GM23338 (cell line): ENCODE measurements at regions not wholly inside any gene's neighbourhood (a gene's known extent, or its start where the extent isn't known, plus 50 kb on each side); places are given as distances from the start of the nearest gene placed in this dataset.
"Not testable (repeated sequence)": the region's sequence is repeated elsewhere in the genome, so short reads cannot be mapped to it uniquely, and the experiment has no call there.

Experiments
- ATAC-seq: fragments of 200-7000 bp; cut with Tn5 transposase; 3 replicates; pipeline ENCODE4 v1.9.1; 2020
- DNase-seq: peaks from one replicate; pipeline ENCODE4 v3.0.0-alpha.2; 2015; ENCODE audit warnings: low spot score
- H2AFZ ChIP-seq: fragments of 200-600 bp; sonication (generic); 2 replicates; pipeline ENCODE4 v1.8.0; 2016; ENCODE audit warnings: antibody characterized with exemption, mild to moderate bottlenecking, moderate library complexity
- H3F3A ChIP-seq: fragments of 200-600 bp; sonication (generic); replicated peaks from 2 replicates; pipeline ENCODE4 v1.8.0; 2017; ENCODE audit warnings: antibody characterized with exemption, mixed run types, low read depth
- H3K27ac ChIP-seq: fragments of 200-600 bp; sonication (generic); 2 replicates; pipeline ENCODE4 v1.6.1; 2016; ENCODE audit warnings: low read depth
- H3K27me3 ChIP-seq: fragments of 200-600 bp; sonication (generic); 2 replicates; pipeline ENCODE4 v1.8.0; 2016; ENCODE audit warnings: mild to moderate bottlenecking, mixed run types, moderate library complexity; ENCODE audit not compliant: insufficient read depth
- H3K36me3 ChIP-seq: fragments of 200-600 bp; sonication (generic); 2 replicates; pipeline ENCODE4 v1.8.0; 2016; ENCODE audit warnings: mild to moderate bottlenecking; ENCODE audit not compliant: insufficient read depth
- H3K4me1 ChIP-seq: fragments of 200-600 bp; sonication (generic); 2 replicates; pipeline ENCODE4 v1.8.0; 2016; ENCODE audit warnings: mild to moderate bottlenecking, moderate library complexity; ENCODE audit not compliant: insufficient read depth
- H3K4me2 ChIP-seq: fragments of 200-600 bp; sonication (generic); 2 replicates; pipeline ENCODE4 v1.7.1; 2017; ENCODE audit warnings: mixed run types
- H3K4me3 ChIP-seq: fragments of 200-600 bp; sonication (generic); 2 replicates; pipeline ENCODE4 v1.6.1; 2016; ENCODE audit warnings: mixed run types
- H3K79me2 ChIP-seq: fragments of 200-600 bp; sonication (generic); replicated peaks from 2 replicates; pipeline ENCODE4 v1.8.0; 2017; ENCODE audit warnings: mild to moderate bottlenecking; ENCODE audit not compliant: insufficient read depth
- H3K9me2 ChIP-seq: fragments of 200-600 bp; sonication (generic); 2 replicates; pipeline ENCODE4 v1.8.0; 2017; ENCODE audit not compliant: insufficient read depth
- H4K20me1 ChIP-seq: fragments of 200-600 bp; sonication (generic); replicated peaks from 2 replicates; pipeline ENCODE4 v1.8.0; 2017; ENCODE audit warnings: mild to moderate bottlenecking; ENCODE audit not compliant: insufficient read depth
- H3K27ac Mint-ChIP-seq: 2 replicates; pipeline ENCODE4 v1.8.0; 2020; ENCODE audit warnings: inconsistent platforms, mild to moderate bottlenecking, moderate library complexity, mixed read lengths
- H3K27me3 Mint-ChIP-seq: 3 replicates; pipeline ENCODE4 v1.8.0; 2022; ENCODE audit warnings: low read depth, mild to moderate bottlenecking, moderate library complexity, mixed read lengths, inconsistent platforms; ENCODE audit not compliant: insufficient read depth, poor library complexity
- H3K36me3 Mint-ChIP-seq: 3 replicates; pipeline ENCODE4 v1.8.0; 2021; ENCODE audit warnings: low read depth, mild to moderate bottlenecking, inconsistent platforms, moderate library complexity, mixed read lengths
- H3K4me1 Mint-ChIP-seq: 3 replicates; pipeline ENCODE4 v1.8.0; 2020; ENCODE audit warnings: mild to moderate bottlenecking, inconsistent platforms, mixed read lengths
- H3K4me3 Mint-ChIP-seq: 3 replicates; pipeline ENCODE4 v1.8.0; 2021; ENCODE audit warnings: moderate library complexity, mild to moderate bottlenecking, inconsistent platforms, mixed read lengths
- H3K9me3 Mint-ChIP-seq: 3 replicates; pipeline ENCODE4 v1.8.0; 2020; ENCODE audit warnings: moderate library complexity, mild to moderate bottlenecking, inconsistent platforms, mixed read lengths
- EZH2 ChIP-seq: fragments of 200-600 bp; sonication (generic); IDR thresholded peaks from one replicate; pipeline ENCODE4 v1.8.0; 2017; ENCODE audit warnings: antibody characterized with exemption, mild to moderate bottlenecking, low read depth; ENCODE audit not compliant: unreplicated experiment
- TF ChIP-seq, protein P1 (sequence below): fragments of 250-450 bp; sonication (Bioruptor Pico); IDR thresholded peaks from 2 replicates; pipeline ENCODE4 v1.5.0; 2020; ENCODE audit warnings: mild to moderate bottlenecking, moderate library complexity
- TF ChIP-seq, protein P2 (sequence below), 2 experiments: fragments of 200-600 bp in 1 of 2; sonication (generic) in 1 of 2; conservative IDR thresholded peaks; 2 replicates each; pipeline versions ENCODE4 v1.5.1 to v1.6.1; 2016 to 2017; ENCODE audit warnings: antibody characterized with exemption in 2 of 2, low read depth in 2 of 2, mild to moderate bottlenecking in 2 of 2, moderate library complexity in 1 of 2

DNA sequence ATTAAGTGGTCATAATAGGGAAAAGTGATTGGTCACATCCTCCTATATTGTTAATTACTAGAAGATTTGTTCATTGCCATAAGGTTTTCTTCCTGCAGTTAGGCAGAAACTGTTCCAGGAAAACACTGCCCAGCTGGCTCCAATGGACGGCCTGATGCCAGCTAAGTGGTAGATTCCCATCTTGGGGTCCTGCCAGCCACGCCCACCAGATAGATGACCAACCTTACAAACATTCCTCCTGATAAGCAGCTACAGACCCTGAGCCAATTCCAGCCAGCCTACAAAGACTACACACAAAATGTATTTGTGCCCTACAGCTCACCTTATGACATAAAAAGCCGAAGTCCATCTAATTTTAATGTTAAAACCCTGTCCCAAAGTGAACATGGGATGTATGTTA, 685.9 kb upstream of the USP15 start (continued):
- TF ChIP-seq, protein P1, sequence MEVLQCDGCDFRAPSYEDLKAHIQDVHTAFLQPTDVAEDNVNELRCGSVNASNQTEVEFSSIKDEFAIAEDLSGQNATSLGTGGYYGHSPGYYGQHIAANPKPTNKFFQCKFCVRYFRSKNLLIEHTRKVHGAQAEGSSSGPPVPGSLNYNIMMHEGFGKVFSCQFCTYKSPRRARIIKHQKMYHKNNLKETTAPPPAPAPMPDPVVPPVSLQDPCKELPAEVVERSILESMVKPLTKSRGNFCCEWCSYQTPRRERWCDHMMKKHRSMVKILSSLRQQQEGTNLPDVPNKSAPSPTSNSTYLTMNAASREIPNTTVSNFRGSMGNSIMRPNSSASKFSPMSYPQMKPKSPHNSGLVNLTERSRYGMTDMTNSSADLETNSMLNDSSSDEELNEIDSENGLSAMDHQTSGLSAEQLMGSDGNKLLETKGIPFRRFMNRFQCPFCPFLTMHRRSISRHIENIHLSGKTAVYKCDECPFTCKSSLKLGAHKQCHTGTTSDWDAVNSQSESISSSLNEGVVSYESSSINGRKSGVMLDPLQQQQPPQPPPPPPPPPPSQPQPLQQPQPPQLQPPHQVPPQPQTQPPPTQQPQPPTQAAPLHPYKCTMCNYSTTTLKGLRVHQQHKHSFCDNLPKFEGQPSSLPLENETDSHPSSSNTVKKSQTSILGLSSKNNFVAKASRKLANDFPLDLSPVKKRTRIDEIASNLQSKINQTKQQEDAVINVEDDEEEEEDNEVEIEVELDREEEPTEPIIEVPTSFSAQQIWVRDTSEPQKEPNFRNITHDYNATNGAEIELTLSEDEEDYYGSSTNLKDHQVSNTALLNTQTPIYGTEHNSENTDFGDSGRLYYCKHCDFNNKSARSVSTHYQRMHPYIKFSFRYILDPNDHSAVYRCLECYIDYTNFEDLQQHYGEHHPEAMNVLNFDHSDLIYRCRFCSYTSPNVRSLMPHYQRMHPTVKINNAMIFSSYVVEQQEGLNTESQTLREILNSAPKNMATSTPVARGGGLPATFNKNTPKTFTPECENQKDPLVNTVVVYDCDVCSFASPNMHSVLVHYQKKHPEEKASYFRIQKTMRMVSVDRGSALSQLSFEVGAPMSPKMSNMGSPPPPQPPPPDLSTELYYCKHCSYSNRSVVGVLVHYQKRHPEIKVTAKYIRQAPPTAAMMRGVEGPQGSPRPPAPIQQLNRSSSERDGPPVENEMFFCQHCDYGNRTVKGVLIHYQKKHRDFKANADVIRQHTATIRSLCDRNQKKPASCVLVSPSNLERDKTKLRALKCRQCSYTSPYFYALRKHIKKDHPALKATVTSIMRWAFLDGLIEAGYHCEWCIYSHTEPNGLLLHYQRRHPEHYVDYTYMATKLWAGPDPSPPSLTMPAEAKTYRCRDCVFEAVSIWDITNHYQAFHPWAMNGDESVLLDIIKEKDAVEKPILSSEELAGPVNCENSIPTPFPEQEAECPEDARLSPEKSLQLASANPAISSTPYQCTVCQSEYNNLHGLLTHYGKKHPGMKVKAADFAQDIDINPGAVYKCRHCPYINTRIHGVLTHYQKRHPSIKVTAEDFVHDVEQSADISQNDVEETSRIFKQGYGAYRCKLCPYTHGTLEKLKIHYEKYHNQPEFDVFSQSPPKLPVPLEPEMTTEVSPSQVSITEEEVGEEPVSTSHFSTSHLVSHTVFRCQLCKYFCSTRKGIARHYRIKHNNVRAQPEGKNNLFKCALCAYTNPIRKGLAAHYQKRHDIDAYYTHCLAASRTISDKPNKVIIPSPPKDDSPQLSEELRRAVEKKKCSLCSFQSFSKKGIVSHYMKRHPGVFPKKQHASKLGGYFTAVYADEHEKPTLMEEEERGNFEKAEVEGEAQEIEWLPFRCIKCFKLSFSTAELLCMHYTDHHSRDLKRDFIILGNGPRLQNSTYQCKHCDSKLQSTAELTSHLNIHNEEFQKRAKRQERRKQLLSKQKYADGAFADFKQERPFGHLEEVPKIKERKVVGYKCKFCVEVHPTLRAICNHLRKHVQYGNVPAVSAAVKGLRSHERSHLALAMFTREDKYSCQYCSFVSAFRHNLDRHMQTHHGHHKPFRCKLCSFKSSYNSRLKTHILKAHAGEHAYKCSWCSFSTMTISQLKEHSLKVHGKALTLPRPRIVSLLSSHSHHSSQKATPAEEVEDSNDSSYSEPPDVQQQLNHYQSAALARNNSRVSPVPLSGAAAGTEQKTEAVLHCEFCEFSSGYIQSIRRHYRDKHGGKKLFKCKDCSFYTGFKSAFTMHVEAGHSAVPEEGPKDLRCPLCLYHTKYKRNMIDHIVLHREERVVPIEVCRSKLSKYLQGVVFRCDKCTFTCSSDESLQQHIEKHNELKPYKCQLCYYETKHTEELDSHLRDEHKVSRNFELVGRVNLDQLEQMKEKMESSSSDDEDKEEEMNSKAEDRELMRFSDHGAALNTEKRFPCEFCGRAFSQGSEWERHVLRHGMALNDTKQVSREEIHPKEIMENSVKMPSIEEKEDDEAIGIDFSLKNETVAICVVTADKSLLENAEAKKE: no peak

GRCh38 chr12:61584943-61585342, 675.3 kb upstream of the USP15 start:
- Mint-ChIP-seq H3K27me3 (peaks cover 4% of the 10 kb centered on the region), H3K4me1 (peaks cover 3% of the 10 kb centered on the region; the same call in 1 of the 3 replicates), H3K27ac (no peak overlapping the region), H3K36me3 (peaks cover 26% of the 10 kb centered on the region), H3K4me3 (no peak overlapping the region), H3K9me3 (peaks cover 30% of the 10 kb centered on the region)
- DNase-seq (no peak), ATAC-seq (no peak)
- Histone ChIP-seq H3K27ac (no peak overlapping the region), H3K79me2 (no peaks in the 10 kb centered on the region), H3F3A (no peaks in the 10 kb centered on the region), H3K4me3 (no peak overlapping the region), H3K4me2 (no peak overlapping the region), H2AFZ (no peak overlapping the region), H3K4me1 (no peaks in the 10 kb centered on the region), H3K9me2 (peaks cover 5% of the 10 kb centered on the region; the same call in 1 of the 2 replicates), H3K36me3 (no peaks in the 10 kb centered on the region), H4K20me1 (no peaks in the 10 kb centered on the region), H3K27me3 (no peaks in the 10 kb centered on the region)
- no peak for TF ChIP-seq EZH2
- TF ChIP-seq, protein P2, sequence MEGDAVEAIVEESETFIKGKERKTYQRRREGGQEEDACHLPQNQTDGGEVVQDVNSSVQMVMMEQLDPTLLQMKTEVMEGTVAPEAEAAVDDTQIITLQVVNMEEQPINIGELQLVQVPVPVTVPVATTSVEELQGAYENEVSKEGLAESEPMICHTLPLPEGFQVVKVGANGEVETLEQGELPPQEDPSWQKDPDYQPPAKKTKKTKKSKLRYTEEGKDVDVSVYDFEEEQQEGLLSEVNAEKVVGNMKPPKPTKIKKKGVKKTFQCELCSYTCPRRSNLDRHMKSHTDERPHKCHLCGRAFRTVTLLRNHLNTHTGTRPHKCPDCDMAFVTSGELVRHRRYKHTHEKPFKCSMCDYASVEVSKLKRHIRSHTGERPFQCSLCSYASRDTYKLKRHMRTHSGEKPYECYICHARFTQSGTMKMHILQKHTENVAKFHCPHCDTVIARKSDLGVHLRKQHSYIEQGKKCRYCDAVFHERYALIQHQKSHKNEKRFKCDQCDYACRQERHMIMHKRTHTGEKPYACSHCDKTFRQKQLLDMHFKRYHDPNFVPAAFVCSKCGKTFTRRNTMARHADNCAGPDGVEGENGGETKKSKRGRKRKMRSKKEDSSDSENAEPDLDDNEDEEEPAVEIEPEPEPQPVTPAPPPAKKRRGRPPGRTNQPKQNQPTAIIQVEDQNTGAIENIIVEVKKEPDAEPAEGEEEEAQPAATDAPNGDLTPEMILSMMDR (conservative IDR thresholded peaks at IDR 0.05; ENCODE audit: low read depth in 2 of 2): no peak

GRCh38 chr12:61590864-61591263, 669.3 kb upstream of the USP15 start:
- peaks cover 54% of the 10 kb centered on the region for H3K9me3 Mint-ChIP-seq

More at GRCh38 chr12:61590864-61591263, 669.3 kb upstream of the USP15 start:
- H3K27ac Mint-ChIP-seq, H3K79me2 ChIP-seq, H3K4me3 Mint-ChIP-seq, H4K20me1 ChIP-seq, H3K27ac ChIP-seq, H2AFZ ChIP-seq, H3K4me1 ChIP-seq, H3K4me2 ChIP-seq, DNase-seq, H3K36me3 ChIP-seq, ATAC-seq, H3F3A ChIP-seq, H3K27me3 Mint-ChIP-seq, H3K4me3 ChIP-seq, H3K4me1 Mint-ChIP-seq, H3K9me2 ChIP-seq, H3K27me3 ChIP-seq: not testable (repeated sequence)
- peaks cover 52% of the 10 kb centered on the region for H3K36me3 Mint-ChIP-seq
